ENCODE measurements at regions not wholly inside any gene's neighbourhood (a gene's known extent, or its start where the extent isn't known, plus 50 kb on each side); places are given as distances from the start of the nearest gene placed in this dataset.

DNA sequence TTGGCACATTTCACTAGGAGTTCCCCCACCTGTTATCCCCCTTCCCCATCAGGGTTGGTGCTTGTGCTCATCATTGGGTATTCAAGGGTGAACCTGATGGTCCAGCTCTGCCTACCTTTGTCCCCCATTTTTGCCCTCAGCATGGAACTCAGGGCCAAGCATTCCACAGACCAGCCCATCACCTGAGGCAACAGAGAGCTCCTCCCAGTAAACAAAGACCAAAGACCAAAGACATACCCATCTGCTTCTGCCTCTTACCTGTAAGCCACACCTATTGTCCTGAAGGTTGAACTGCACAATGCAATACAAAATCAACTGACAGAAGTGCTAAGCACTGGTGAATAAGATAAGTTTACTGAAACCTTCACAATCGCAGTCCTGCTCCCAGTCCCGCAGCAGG is 237.5 kb downstream of the PAPSS1 start:
- TF ChIP-seq CTCF (conservative IDR thresholded peaks at IDR 0.05) (no peak), EZH2 (IDR thresholded peaks at IDR 0.05; ENCODE audit: low read depth) (no peak)
